Hepatocyte (in vitro differentiated cells): ENCODE measurements at regions not wholly inside any gene's neighbourhood (a gene's known extent, or its start where the extent isn't known, plus 50 kb on each side); places are given as distances from the start of the nearest gene placed in this dataset.

Source experiments
- DNase-seq: peaks from one replicate; pipeline ENCODE4 v3.0.0-alpha.2; 2016; ENCODE audit warnings: low spot score
- H2AFZ ChIP-seq: fragments of 200-600 bp; sonication (generic); 2 replicates; pipeline ENCODE4 v1.6.0; 2016; ENCODE audit warnings: antibody characterized with exemption, mild to moderate bottlenecking
- H3K27ac ChIP-seq: fragments of 200-600 bp; sonication (generic); 2 replicates; pipeline ENCODE4 v1.5.1; 2016; ENCODE audit warnings: mild to moderate bottlenecking
- H3K27me3 ChIP-seq: fragments of 200-600 bp; sonication (generic); 2 replicates; pipeline ENCODE4 v1.6.1; 2016
- H3K36me3 ChIP-seq: fragments of 200-600 bp; sonication (generic); replicated peaks from 2 replicates; pipeline ENCODE4 v1.5.1; 2016; ENCODE audit warnings: low read depth; ENCODE audit not compliant: insufficient read depth
- H3K4me1 ChIP-seq: fragments of 200-600 bp; sonication (generic); 2 replicates; pipeline ENCODE4 v1.5.1; 2016; ENCODE audit warnings: mild to moderate bottlenecking, moderate library complexity; ENCODE audit not compliant: insufficient read depth
- H3K4me2 ChIP-seq: fragments of 200-600 bp; sonication (generic); 2 replicates; pipeline ENCODE4 v1.6.0; 2016
- H3K4me3 ChIP-seq: fragments of 200-600 bp; sonication (generic); 2 replicates; pipeline ENCODE4 v1.5.1; 2016; ENCODE audit warnings: mild to moderate bottlenecking
- H3K79me2 ChIP-seq: fragments of 200-600 bp; sonication (generic); 2 replicates; pipeline ENCODE4 v1.6.0; 2017; ENCODE audit warnings: mild to moderate bottlenecking
- H3K9me2 ChIP-seq: fragments of 200-600 bp; sonication (generic); replicated peaks from 2 replicates; pipeline ENCODE4 v1.6.0; 2017; ENCODE audit warnings: mild to moderate bottlenecking; ENCODE audit not compliant: insufficient read depth
- H3K9me3 ChIP-seq: fragments of 200-600 bp; sonication (generic); 2 replicates; pipeline ENCODE4 v1.5.1; 2016; ENCODE audit warnings: low read depth, mild to moderate bottlenecking
- H4K20me1 ChIP-seq: fragments of 200-600 bp; sonication (generic); 2 replicates; pipeline ENCODE4 v1.6.0; 2016; ENCODE audit warnings: mild to moderate bottlenecking; ENCODE audit not compliant: insufficient read depth, poor library complexity, severe bottlenecking
- EZH2 ChIP-seq: fragments of 200-600 bp; sonication (generic); IDR thresholded peaks from 2 replicates; pipeline ENCODE4 v1.6.1; 2016; ENCODE audit warnings: antibody characterized with exemption, mild to moderate bottlenecking, borderline replicate concordance
- EZH2phosphoT487 ChIP-seq: fragments of 200-600 bp; sonication (generic); IDR thresholded peaks from one replicate; pipeline ENCODE4 v1.6.1; 2018; ENCODE audit warnings: antibody characterized with exemption, mild to moderate bottlenecking, low read depth, moderate library complexity; ENCODE audit not compliant: unreplicated experiment, severe bottlenecking
- WGBS: methylation state at CpG from one replicate; pipeline ENCODE4 v1.1.6; 2016; ENCODE audit warnings: low lambda C conversion rate; ENCODE audit errors: missing lambda C conversion rate; 5-methylcytosine and 5-hydroxymethylcytosine counted together
- TF ChIP-seq, protein P1 (sequence below): fragments of 200-600 bp; sonication (generic); IDR thresholded peaks from 2 replicates; pipeline ENCODE4 v1.5.1; 2016; ENCODE audit warnings: antibody characterized with exemption, mild to moderate bottlenecking; ENCODE audit not compliant: poor library complexity

DNA sequence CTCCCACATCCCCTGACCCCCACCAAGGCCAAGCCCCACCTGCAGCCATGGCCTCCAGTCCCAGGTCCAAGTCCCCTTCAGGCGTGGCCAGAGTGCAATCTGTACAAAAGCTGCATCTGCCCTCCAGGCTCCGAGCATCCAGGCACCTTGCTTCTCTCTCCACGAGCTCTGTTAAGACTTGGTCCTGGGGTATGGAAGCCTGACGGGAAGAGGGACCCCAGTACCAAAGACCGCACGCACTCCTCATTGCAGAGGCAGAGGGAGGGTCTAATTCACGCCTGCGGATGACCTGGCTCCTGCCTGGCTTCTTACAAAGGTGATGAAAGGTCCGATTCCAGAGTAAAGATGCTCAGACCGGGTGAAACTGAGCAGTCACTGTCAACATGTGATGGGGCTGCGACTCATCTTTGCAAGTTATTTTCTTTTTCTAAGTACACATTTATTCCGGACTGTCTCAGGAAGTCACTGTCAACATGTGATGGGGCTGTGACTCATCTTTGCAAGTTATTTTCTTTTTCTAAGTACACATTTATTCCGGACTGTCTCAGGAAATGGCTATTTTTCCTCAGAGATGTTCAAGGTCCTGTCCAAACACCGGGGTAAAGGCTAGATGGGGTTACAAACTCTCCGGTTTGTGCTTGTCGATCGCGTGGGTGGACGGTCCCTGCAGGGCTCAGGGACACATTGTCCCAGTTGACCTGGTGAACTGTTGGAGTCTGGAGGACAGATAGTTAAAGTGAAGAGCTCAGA is 252.0 kb upstream of the IRX4 start:
- H3K9me3 ChIP-seq = no peaks in the 10 kb centered on the region
- no peaks in the 10 kb centered on the region for H3K4me1 ChIP-seq
- no peaks in the 10 kb centered on the region for H3K36me3 ChIP-seq
- TF ChIP-seq, protein P1, sequence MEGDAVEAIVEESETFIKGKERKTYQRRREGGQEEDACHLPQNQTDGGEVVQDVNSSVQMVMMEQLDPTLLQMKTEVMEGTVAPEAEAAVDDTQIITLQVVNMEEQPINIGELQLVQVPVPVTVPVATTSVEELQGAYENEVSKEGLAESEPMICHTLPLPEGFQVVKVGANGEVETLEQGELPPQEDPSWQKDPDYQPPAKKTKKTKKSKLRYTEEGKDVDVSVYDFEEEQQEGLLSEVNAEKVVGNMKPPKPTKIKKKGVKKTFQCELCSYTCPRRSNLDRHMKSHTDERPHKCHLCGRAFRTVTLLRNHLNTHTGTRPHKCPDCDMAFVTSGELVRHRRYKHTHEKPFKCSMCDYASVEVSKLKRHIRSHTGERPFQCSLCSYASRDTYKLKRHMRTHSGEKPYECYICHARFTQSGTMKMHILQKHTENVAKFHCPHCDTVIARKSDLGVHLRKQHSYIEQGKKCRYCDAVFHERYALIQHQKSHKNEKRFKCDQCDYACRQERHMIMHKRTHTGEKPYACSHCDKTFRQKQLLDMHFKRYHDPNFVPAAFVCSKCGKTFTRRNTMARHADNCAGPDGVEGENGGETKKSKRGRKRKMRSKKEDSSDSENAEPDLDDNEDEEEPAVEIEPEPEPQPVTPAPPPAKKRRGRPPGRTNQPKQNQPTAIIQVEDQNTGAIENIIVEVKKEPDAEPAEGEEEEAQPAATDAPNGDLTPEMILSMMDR = no peak
- TF ChIP-seq EZH2 (no peak), EZH2phosphoT487 (no peak)
- H4K20me1 ChIP-seq = no peaks in the 10 kb centered on the region
- H2AFZ ChIP-seq = no peak overlapping the region
- H3K27me3 ChIP-seq = no peaks in the 10 kb centered on the region
- no peak for DNase-seq
- H3K27ac ChIP-seq = no peak overlapping the region
- no peaks in the 10 kb centered on the region for H3K79me2 ChIP-seq
- no peaks in the 10 kb centered on the region for H3K9me2 ChIP-seq
- no peak overlapping the region for H3K4me3 ChIP-seq
- no peak overlapping the region for H3K4me2 ChIP-seq
- WGBS = 75% methylated on average over 19 of the region's 19 CpGs

DNA sequence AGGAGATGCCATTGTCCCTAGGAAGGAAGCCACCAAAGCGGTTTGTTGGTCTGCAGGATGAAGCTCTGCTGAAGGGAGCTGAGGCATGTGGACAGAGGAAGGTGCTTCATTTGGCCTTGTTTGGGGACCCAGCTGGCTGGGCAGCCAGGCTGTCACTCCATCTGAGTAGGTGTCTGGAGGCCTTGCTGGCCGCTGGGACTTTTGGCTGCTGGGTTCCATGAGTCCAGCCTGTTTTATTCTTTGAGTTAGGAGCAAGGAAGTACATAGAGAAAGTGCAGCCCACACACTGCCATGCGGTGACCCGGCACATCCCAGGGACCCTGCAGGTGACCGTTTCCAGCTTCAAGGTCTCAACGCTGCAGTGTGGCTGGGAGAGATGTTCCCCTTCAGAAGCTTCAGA is 251.2 kb upstream of the IRX4 start:
- Histone ChIP-seq H3K27me3 (no peaks in the 10 kb centered on the region), H3K36me3 (no peaks in the 10 kb centered on the region), H3K4me2 (no peak overlapping the region), H3K9me2 (no peaks in the 10 kb centered on the region), H3K9me3 (no peaks in the 10 kb centered on the region), H3K4me1 (no peaks in the 10 kb centered on the region), H4K20me1 (no peaks in the 10 kb centered on the region), H3K27ac (no peak overlapping the region), H3K4me3 (no peak overlapping the region), H3K79me2 (no peaks in the 10 kb centered on the region), H2AFZ (no peak overlapping the region)
- DNase-seq = no peak
- TF ChIP-seq EZH2phosphoT487 (no peak), EZH2 (no peak)
- TF ChIP-seq, protein P1 = no peak
- 96% methylated on average over 6 of the region's 6 CpGs for WGBS

DNA sequence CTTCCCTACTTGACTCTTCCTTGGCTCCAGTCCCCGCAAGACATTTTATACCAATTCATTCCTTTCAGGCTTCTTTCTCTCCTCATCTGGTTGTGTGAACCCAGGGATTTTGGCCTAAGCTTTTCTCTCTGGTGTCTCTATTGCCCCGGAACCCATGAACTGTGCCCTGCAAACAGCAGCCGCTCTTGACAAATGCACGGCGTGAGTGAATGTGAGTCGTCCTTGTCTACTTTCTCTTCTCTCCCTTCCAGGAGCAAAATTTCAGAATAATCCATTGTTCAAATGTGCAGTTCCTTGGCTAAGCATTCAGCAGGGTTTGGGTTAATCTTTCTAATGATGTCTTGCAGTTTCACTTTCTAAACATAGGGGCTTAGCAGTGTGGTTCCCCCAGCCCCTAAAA is 250.4 kb upstream of the IRX4 start:
- H3K79me2 ChIP-seq = no peaks in the 10 kb centered on the region
- no peaks in the 10 kb centered on the region for H3K4me1 ChIP-seq
- H3K27me3 ChIP-seq = no peaks in the 10 kb centered on the region
- H2AFZ ChIP-seq = no peak overlapping the region
- no peaks in the 10 kb centered on the region for H3K36me3 ChIP-seq
- TF ChIP-seq EZH2phosphoT487 = no peak
- no peak for TF ChIP-seq EZH2
- TF ChIP-seq, protein P1 = no peak
- H3K9me2 ChIP-seq = no peaks in the 10 kb centered on the region
- no peaks in the 10 kb centered on the region for H3K9me3 ChIP-seq
- no peak for DNase-seq
- H3K4me3 ChIP-seq = no peak overlapping the region
- 53% methylated on average over 6 of the region's 6 CpGs for whole genome bisulfite sequencing
- no peaks in the 10 kb centered on the region for H4K20me1 ChIP-seq
- H3K27ac ChIP-seq = no peak overlapping the region
- H3K4me2 ChIP-seq = no peak overlapping the region

GRCh38 chr5:2132497-2132847 is 249.7 kb upstream of the IRX4 start:
- no peaks in the 10 kb centered on the region for H4K20me1 ChIP-seq
- H2AFZ ChIP-seq = no peak overlapping the region
- no peaks in the 10 kb centered on the region for H3K9me2 ChIP-seq
- WGBS = 91% methylated on average over 20 of the region's 20 CpGs
- H3K79me2 ChIP-seq = no peaks in the 10 kb centered on the region
- no peaks in the 10 kb centered on the region for H3K4me1 ChIP-seq
- no peak for DNase-seq
- no peak overlapping the region for H3K4me3 ChIP-seq
- no peaks in the 10 kb centered on the region for H3K27me3 ChIP-seq
- no peak overlapping the region for H3K4me2 ChIP-seq
- no peaks in the 10 kb centered on the region for H3K36me3 ChIP-seq
- H3K27ac ChIP-seq = no peak overlapping the region
- TF ChIP-seq, protein P1 = no peak
- TF ChIP-seq EZH2 (no peak), EZH2phosphoT487 (no peak)
- no peaks in the 10 kb centered on the region for H3K9me3 ChIP-seq
